ENCODE measurements at regions not wholly inside any gene's neighbourhood (a gene's known extent, or its start where the extent isn't known, plus 50 kb on each side); places are given as distances from the start of the nearest gene placed in this dataset.

DNA sequence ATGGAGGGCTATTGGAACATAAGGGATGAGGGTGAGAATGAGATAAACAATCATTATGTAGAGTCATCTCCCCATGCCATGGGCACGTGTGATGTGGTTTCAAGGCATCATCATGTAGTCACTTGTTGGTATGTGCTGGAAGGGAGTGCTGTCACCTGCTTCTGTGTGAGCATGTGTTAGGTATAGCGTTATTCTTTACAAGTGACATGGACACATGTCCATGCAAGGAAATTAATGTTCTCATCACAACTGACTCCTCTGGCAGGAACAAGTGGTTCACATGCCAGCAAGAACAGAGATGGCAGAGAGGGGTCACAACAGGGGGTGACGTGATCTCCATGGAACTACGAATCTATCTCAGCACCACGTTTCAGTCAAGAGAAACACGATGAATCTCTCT lies 815.8 kb downstream of the BCL11B start:
- H3K27me3 ChIP-seq (replicated peaks; ENCODE audit: insufficient read depth) = no peaks in the 10 kb centered on the region
- intact Hi-C loops (cut with DNase I) = no loop called here
- H3K36me3 ChIP-seq = no peaks in the 10 kb centered on the region
- H3K4me3 ChIP-seq = no peak overlapping the region
- H3K9me3 ChIP-seq = no peaks in the 10 kb centered on the region
- no peak overlapping the region for H3K27ac ChIP-seq
- no peaks in the 10 kb centered on the region for H3K4me1 ChIP-seq (replicated peaks)
- 90% methylated on average over 6 of the region's 6 CpGs for WGBS
- no peak for DNase-seq (ENCODE audit: low spot score)
- TF ChIP-seq POLR2AphosphoS5 (IDR thresholded peaks at IDR 0.05) (no peak), POLR2A (IDR thresholded peaks at IDR 0.05) (no peak)
- TF ChIP-seq, protein P1, sequence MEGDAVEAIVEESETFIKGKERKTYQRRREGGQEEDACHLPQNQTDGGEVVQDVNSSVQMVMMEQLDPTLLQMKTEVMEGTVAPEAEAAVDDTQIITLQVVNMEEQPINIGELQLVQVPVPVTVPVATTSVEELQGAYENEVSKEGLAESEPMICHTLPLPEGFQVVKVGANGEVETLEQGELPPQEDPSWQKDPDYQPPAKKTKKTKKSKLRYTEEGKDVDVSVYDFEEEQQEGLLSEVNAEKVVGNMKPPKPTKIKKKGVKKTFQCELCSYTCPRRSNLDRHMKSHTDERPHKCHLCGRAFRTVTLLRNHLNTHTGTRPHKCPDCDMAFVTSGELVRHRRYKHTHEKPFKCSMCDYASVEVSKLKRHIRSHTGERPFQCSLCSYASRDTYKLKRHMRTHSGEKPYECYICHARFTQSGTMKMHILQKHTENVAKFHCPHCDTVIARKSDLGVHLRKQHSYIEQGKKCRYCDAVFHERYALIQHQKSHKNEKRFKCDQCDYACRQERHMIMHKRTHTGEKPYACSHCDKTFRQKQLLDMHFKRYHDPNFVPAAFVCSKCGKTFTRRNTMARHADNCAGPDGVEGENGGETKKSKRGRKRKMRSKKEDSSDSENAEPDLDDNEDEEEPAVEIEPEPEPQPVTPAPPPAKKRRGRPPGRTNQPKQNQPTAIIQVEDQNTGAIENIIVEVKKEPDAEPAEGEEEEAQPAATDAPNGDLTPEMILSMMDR (IDR thresholded peaks at IDR 0.05) = no peak

DNA sequence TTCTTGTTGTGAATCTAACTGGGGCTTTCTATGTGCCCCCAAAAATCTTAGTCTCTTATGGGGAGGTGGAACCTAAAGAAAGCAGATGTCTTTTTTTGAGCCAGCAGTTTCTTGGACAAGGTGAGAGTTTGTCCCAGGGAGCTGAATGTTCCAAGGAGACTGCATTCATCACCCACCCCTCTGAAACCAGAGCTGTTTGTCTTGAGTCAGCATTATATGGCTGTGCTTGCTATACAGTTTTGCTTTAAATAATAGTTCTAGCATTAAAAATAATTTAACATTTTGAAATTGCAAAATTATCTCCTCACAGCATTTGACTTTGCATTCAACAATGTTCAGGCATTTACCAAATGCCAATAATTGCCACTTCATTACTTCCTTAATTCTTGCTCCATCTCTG lies 813.3 kb downstream of the BCL11B start:
- H3K27ac ChIP-seq = no peak overlapping the region
- intact Hi-C loops (cut with DNase I) = no loop called here
- no peaks in the 10 kb centered on the region for H3K9me3 ChIP-seq
- H3K27me3 ChIP-seq (replicated peaks; ENCODE audit: insufficient read depth) = no peaks in the 10 kb centered on the region
- H3K4me1 ChIP-seq (replicated peaks) = no peaks in the 10 kb centered on the region
- no peaks in the 10 kb centered on the region for H3K36me3 ChIP-seq
- no peak overlapping the region for H3K4me3 ChIP-seq
- TF ChIP-seq POLR2A (IDR thresholded peaks at IDR 0.05) (no peak), POLR2AphosphoS5 (IDR thresholded peaks at IDR 0.05) (no peak)
- TF ChIP-seq, protein P1 (IDR thresholded peaks at IDR 0.05) = no peak
- DNase-seq (ENCODE audit: low spot score) = no peak

DNA sequence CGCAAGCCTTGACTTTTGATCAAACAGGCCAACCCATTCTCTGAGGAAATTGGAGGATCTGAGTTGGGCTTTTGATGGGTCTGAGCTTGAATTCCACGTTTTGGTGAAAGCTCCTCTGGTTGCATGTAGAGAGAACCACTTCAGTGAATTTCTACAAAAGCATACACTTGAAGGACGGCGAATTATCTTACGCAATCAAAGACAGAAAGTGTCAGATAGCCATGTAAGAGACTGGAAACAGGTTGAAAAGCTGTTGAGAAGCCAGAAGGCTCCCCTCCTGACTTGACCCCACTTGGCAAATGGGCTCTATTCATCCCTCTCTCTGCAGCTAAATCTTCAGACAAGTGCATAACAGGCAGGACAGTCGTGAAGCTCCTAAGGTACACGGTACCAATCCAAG lies 809.1 kb downstream of the BCL11B start:
- WGBS = 72% methylated on average over 7 of the region's 7 CpGs
- no peaks in the 10 kb centered on the region for H3K27me3 ChIP-seq (replicated peaks; ENCODE audit: insufficient read depth)
- DNase-seq (ENCODE audit: low spot score) = no peak
- H3K27ac ChIP-seq = no peak overlapping the region
- TF ChIP-seq POLR2AphosphoS5 (IDR thresholded peaks at IDR 0.05) (no peak), POLR2A (IDR thresholded peaks at IDR 0.05) (no peak)
- TF ChIP-seq, protein P1 (IDR thresholded peaks at IDR 0.05) = no peak
- no peaks in the 10 kb centered on the region for H3K4me1 ChIP-seq (replicated peaks)
- H3K4me3 ChIP-seq = no peak overlapping the region
- H3K36me3 ChIP-seq = no peaks in the 10 kb centered on the region
- intact Hi-C loops (cut with DNase I) = no loop called here
- H3K9me3 ChIP-seq = no peaks in the 10 kb centered on the region

DNA sequence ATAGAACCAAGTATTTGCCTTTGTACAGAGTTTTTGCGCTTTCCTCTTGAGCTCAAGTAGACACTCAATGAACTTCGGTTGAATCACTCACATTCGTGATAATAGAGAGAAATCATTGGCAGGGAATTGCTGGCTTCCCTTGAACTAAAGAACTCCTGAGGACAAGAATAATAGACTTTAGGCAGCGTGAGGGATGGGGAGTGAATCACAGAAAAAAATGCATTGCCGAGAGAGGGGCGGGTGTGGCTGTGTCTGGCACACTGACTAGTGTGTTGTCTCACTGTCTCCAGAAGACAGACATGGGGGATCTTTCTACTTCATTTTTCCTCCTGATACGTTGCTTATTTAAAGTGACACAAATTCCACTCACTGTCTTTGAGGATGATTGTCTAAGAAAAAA lies 805.2 kb downstream of the BCL11B start:
- Histone ChIP-seq H3K27ac (no peak overlapping the region), H3K27me3 (replicated peaks; ENCODE audit: insufficient read depth) (no peaks in the 10 kb centered on the region), H3K9me3 (no peaks in the 10 kb centered on the region), H3K36me3 (no peaks in the 10 kb centered on the region), H3K4me1 (replicated peaks) (no peaks in the 10 kb centered on the region), H3K4me3 (no peak overlapping the region)
- 70% methylated on average over 7 of the region's 7 CpGs for WGBS
- TF ChIP-seq, protein P1 (IDR thresholded peaks at IDR 0.05) = no peak
- TF ChIP-seq POLR2AphosphoS5 (IDR thresholded peaks at IDR 0.05) (no peak), POLR2A (IDR thresholded peaks at IDR 0.05) (no peak)
- no peak for DNase-seq (ENCODE audit: low spot score)
- intact Hi-C loops (cut with DNase I) = no loop called here

DNA sequence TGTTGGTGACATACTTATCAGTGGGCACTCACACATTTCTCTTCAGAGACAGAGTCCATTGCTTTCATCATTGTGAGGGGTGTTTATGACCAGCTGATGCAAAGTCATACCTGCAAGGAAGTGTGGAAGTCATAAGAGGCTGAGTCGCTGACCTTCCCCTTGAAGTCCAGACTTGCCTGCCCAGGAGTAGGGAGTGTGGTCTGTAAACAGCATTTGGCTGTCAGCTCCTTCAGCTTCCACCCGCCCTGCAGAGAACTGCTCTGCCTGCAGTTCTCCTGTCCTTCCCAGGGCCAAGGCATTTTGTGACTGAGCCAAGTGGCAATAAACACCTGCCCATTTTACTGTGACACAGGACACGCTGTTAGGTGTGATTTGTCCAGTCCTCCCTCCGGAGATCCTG lies 801.3 kb downstream of the BCL11B start:
- no peak for DNase-seq (ENCODE audit: low spot score)
- WGBS = 31% methylated on average over 4 of the region's 4 CpGs
- no peak overlapping the region for H3K4me3 ChIP-seq
- no peaks in the 10 kb centered on the region for H3K27me3 ChIP-seq (replicated peaks; ENCODE audit: insufficient read depth)
- H3K9me3 ChIP-seq = no peaks in the 10 kb centered on the region
- intact Hi-C loops (cut with DNase I) = no loop called here
- no peaks in the 10 kb centered on the region for H3K4me1 ChIP-seq (replicated peaks)
- no peak overlapping the region for H3K27ac ChIP-seq
- H3K36me3 ChIP-seq = no peaks in the 10 kb centered on the region
- TF ChIP-seq POLR2AphosphoS5 (IDR thresholded peaks at IDR 0.05) = no peak
- TF ChIP-seq, protein P1 (IDR thresholded peaks at IDR 0.05) = no peak
- TF ChIP-seq POLR2A (IDR thresholded peaks at IDR 0.05) = no peak

Measured in prostate gland (tissue), 2 donors.